ENCODE measurements at regions not wholly inside any gene's neighbourhood (a gene's known extent, or its start where the extent isn't known, plus 50 kb on each side); places are given as distances from the start of the nearest gene placed in this dataset.

DNA sequence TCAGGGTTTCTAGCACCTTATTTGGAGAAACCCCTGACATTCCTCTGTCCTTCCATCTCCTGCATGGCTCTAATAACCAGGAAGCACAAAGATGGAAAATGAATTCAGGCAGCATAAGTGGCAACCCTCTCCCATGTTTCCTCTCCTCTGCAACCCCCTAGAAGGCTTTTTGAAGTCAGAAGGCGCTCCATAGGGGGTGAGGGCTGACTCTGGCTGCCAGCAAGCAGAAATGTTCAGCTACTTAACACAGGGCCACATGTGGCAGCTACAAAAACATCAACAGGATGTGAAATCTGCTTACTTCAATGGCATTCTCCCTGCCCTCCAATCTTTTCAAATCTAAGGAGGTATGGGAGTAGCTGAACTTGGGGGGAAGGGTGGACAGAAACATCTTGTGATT lies 55.2 kb upstream of the IRX5 start:
- TF ChIP-seq, protein P1, sequence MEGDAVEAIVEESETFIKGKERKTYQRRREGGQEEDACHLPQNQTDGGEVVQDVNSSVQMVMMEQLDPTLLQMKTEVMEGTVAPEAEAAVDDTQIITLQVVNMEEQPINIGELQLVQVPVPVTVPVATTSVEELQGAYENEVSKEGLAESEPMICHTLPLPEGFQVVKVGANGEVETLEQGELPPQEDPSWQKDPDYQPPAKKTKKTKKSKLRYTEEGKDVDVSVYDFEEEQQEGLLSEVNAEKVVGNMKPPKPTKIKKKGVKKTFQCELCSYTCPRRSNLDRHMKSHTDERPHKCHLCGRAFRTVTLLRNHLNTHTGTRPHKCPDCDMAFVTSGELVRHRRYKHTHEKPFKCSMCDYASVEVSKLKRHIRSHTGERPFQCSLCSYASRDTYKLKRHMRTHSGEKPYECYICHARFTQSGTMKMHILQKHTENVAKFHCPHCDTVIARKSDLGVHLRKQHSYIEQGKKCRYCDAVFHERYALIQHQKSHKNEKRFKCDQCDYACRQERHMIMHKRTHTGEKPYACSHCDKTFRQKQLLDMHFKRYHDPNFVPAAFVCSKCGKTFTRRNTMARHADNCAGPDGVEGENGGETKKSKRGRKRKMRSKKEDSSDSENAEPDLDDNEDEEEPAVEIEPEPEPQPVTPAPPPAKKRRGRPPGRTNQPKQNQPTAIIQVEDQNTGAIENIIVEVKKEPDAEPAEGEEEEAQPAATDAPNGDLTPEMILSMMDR (IDR thresholded peaks at IDR 0.05): no peak
- no peak for TF ChIP-seq ZFX (IDR thresholded peaks at IDR 0.05; ENCODE audit: borderline replicate concordance)
